ENCODE measurements at regions not wholly inside any gene's neighbourhood (a gene's known extent, or its start where the extent isn't known, plus 50 kb on each side); places are given as distances from the start of the nearest gene placed in this dataset.
"Not testable (repeated sequence)": the region's sequence is repeated elsewhere in the genome, so short reads cannot be mapped to it uniquely, and the experiment has no call there.

DNA sequence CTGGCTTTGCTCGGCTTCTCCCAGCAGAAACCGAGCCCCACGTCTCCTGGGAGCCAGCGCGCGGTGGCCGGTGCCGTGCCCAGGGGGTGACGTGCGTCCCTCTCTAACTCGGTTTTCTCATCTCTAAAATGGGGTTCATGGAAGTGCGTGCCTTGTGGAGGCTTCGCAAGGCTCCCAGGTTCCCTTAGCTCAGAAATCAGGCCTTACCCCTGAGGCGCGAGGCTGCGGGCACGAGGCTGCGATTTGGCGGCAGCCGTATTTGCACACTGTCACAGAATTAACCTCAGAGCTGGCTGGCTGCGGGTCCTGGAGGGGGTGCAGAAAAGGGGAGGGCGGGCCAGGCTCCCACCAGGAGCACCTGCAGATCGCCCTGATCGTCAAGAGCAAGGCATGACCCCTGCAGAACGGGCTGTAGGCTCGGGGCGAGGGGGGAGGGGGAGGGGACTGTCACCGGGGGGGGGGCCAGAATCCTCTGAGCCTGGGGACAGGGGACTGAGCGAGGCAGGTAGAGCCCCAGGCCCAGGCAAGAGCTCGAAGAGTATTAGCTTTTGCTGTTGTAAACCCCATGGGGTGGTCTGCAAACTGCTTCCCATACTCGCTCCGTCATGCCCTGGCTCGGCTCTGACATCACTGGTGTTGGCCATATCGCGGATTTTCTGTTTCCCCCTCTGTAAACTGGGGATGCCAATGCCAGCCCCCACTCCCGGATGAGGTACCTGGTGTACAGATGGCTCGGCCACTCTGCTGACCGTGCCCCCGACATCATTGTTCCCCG lies 62.2 kb downstream of the CCNE1 start:
- no peak for ATAC-seq
- TF ChIP-seq, protein P1, sequence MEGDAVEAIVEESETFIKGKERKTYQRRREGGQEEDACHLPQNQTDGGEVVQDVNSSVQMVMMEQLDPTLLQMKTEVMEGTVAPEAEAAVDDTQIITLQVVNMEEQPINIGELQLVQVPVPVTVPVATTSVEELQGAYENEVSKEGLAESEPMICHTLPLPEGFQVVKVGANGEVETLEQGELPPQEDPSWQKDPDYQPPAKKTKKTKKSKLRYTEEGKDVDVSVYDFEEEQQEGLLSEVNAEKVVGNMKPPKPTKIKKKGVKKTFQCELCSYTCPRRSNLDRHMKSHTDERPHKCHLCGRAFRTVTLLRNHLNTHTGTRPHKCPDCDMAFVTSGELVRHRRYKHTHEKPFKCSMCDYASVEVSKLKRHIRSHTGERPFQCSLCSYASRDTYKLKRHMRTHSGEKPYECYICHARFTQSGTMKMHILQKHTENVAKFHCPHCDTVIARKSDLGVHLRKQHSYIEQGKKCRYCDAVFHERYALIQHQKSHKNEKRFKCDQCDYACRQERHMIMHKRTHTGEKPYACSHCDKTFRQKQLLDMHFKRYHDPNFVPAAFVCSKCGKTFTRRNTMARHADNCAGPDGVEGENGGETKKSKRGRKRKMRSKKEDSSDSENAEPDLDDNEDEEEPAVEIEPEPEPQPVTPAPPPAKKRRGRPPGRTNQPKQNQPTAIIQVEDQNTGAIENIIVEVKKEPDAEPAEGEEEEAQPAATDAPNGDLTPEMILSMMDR (IDR thresholded peaks at IDR 0.05), result peak in 1 of 2 donors; percentile 41
- intact Hi-C loops (cut with DNase I), result loop anchor here in 1 of 2 donors (10.0 kb wide), 1 partner anchor 109 kb away; no protein-coding TSS in a partner anchor
- H3K4me3 ChIP-seq, result no peak overlapping the region
- no peak for DNase-seq
- H3K27ac ChIP-seq, result no peak overlapping the region
- H3K27me3 ChIP-seq, result peaks cover 0 to 80% of the 10 kb centered on the region in 2 donors
- peaks cover 6 to 18% of the 10 kb centered on the region in 2 donors for H3K4me1 ChIP-seq
- no peaks in the 10 kb centered on the region for H3K9me3 ChIP-seq
- no peaks in the 10 kb centered on the region for H3K36me3 ChIP-seq

DNA sequence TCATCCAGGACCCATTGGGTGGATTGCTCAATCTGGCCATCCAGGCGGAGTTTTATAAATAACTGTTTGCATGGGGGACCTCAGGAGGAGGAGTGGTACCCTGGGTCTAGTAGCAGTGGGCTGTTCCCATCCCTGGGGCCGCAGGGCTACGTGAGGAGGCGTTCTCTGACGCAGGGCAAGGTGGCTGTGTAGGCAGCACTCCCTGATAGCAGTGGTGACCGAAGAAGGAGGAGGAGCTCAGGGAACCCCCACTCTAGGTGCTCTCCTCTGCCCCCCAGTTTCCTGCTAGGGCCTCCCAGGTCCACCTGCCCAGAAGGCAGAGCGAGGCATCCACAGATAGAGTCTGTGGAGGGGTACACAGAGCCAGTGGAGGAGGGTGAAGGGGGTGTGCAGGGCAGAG lies 64.1 kb downstream of the CCNE1 start:
- Histone ChIP-seq H3K27me3 (peaks cover 0 to 85% of the 10 kb centered on the region in 2 donors), H3K4me1 (peaks cover 6 to 18% of the 10 kb centered on the region in 2 donors), H3K27ac (no peak overlapping the region), H3K4me3 (no peak overlapping the region), H3K36me3 (no peaks in the 10 kb centered on the region), H3K9me3 (no peaks in the 10 kb centered on the region)
- TF ChIP-seq, protein P1 (IDR thresholded peaks at IDR 0.05), result no peak
- DNase-seq (no peak), ATAC-seq (no peak)
- intact Hi-C loops (cut with DNase I), result loop anchor here in 1 of 2 donors (10.0 kb wide), 1 partner anchor 111 kb away; no protein-coding TSS in a partner anchor

DNA sequence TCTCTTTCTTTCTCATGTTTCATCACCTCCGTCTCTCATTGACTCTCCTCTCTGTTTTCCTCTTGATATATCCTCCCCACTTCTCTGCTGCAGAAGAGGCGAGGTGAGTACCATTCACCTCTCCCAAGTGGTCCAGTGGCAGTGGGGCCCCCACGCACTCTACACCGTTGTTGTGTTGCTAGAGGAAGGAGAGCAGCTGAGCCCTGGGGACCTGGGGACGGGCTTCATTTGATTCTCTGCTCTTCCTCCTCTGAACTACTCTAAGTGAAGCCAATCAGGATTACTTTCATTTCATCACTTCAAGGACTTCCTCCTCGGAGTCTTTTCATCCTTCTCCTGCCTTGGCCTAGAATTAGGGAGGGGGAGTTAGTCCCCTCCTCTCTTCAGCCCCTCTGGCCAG lies 64.6 kb downstream of the CCNE1 start:
- Histone ChIP-seq H3K27me3 (peaks cover 0 to 84% of the 10 kb centered on the region in 2 donors), H3K36me3 (no peaks in the 10 kb centered on the region), H3K27ac (no peak overlapping the region), H3K4me1 (peaks cover 6 to 18% of the 10 kb centered on the region in 2 donors), H3K4me3 (no peak overlapping the region), H3K9me3 (no peaks in the 10 kb centered on the region)
- no peak for DNase-seq
- TF ChIP-seq, protein P1 (IDR thresholded peaks at IDR 0.05), result no peak
- intact Hi-C loops (cut with DNase I), result loop anchor here in 1 of 2 donors (10.0 kb wide), 1 partner anchor 112 kb away; no protein-coding TSS in a partner anchor
- ATAC-seq, result no peak

DNA sequence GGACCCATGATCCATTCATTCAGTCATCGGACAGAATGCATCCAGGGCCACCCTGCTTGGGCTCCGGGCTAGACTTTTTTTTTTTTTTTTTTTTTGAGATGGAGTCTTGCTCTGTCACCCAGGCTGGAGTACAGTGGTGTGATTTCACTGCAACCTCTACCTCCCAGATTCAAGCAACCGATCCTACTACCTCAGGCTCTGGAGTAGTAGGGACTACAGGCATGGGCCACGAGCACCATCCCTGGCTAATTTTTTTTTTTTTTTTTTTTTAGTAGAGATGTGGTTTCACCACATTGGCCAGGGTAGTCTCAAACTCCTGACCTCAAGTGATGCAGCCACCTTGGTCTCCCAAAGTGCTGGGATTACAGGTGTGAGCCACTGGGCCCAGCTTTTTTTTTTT lies 65.1 kb downstream of the CCNE1 start:
- peaks cover 0 to 84% of the 10 kb centered on the region in 2 donors for H3K27me3 ChIP-seq
- not testable (repeated sequence) for H3K27ac ChIP-seq, H3K36me3 ChIP-seq, H3K4me3 ChIP-seq, ATAC-seq, DNase-seq, H3K9me3 ChIP-seq
- H3K4me1 ChIP-seq, result peaks cover 6 to 18% of the 10 kb centered on the region in 2 donors
- intact Hi-C loops (cut with DNase I), result loop anchor here in 1 of 2 donors (10.0 kb wide), 1 partner anchor 112 kb away; no protein-coding TSS in a partner anchor

DNA sequence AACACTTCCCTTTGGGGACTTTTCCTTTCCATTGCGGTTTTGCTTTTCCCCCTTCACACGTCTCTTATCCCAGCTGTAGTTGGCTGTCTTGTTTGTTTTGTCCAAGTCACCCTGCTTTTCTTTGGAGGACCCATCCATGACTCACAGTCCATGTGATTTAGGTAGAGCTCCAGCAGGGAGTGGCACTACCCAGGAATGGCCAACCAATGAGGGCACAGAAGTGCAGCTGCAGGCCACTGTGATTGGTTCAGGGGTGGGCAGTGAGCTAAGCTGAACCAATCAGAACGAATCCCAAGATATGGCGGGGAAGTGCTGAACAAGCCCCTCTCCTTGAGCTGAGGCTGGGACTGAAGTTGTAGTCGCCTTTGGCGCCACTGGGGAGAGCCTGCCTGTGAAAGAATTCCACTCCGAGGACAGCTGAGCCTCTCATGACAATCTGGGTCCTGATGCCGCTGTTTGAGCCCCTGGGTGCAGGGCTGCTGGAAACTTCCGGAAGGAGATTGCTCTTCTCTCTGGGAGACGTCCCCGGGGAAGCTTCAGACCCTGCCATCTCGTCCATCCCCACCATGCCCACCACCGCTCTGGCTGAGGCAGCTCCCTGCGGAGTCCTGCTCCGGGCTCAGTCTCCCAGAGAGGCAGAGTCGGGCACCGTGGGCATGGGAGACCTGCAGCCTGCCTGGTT lies 62.9 kb upstream of the URI1 start:
- Histone ChIP-seq H3K36me3 (no peaks in the 10 kb centered on the region), H3K9me3 (no peaks in the 10 kb centered on the region), H3K4me3 (no peak overlapping the region), H3K27me3 (peaks cover 0 to 72% of the 10 kb centered on the region in 2 donors), H3K4me1 (no peaks in the 10 kb centered on the region), H3K27ac (no peak overlapping the region)
- DNase-seq (no peak), ATAC-seq (no peak)
- TF ChIP-seq, protein P1 (IDR thresholded peaks at IDR 0.05), result no peak
- intact Hi-C loops (cut with DNase I), result loop anchor here in 1 of 2 donors (10.0 kb wide), 1 partner anchor 114 kb away; no protein-coding TSS in a partner anchor

Measured in left lung (tissue), 4 donors.